ENCODE measurements at regions not wholly inside any gene's neighbourhood (a gene's known extent, or its start where the extent isn't known, plus 50 kb on each side); places are given as distances from the start of the nearest gene placed in this dataset.

- Histone ChIP-seq H3K4me3 (no peak overlapping the region), H3K4me1 (replicated peaks) (peaks cover 13% of the 10 kb centered on the region)
- DNase-seq (ENCODE audit: low read depth in 1 of 2, low spot score in 2 of 2), result no peak
Observed at GRCh38 chr7:106792233-106792926, 72.7 kb upstream of the PIK3CG start.

GRCh38 chr7:106793015-106793975 is 71.8 kb upstream of the PIK3CG start:
- H3K4me1 ChIP-seq (replicated peaks), result peaks cover 13% of the 10 kb centered on the region
- H3K27me3 ChIP-seq (replicated peaks), result no peaks in the 10 kb centered on the region
- peaks cover 3% of the 10 kb centered on the region; the same call in 1 of the 2 replicates for H3K9me3 ChIP-seq (replicated peaks)
- DNase-seq (ENCODE audit: low read depth in 1 of 2, low spot score in 2 of 2), result no peak
- H3K36me3 ChIP-seq, result peaks cover 37% of the 10 kb centered on the region
- no peak overlapping the region for H3K27ac ChIP-seq
- H3K4me3 ChIP-seq, result no peak overlapping the region

More at GRCh38 chr7:106792233-106792926, 72.7 kb upstream of the PIK3CG start:
- H3K27me3 ChIP-seq (replicated peaks), result no peaks in the 10 kb centered on the region
- peaks cover 37% of the 10 kb centered on the region for H3K36me3 ChIP-seq
- H3K27ac ChIP-seq, result no peak overlapping the region
- peaks cover 3% of the 10 kb centered on the region; the same call in 1 of the 2 replicates for H3K9me3 ChIP-seq (replicated peaks)

GRCh38 chr7:106794276-106795083 is 70.6 kb upstream of the PIK3CG start:
- Histone ChIP-seq H3K4me3 (no peak overlapping the region), H3K9me3 (replicated peaks) (peaks cover 2% of the 10 kb centered on the region; the same call in 1 of the 2 replicates), H3K27me3 (replicated peaks) (no peaks in the 10 kb centered on the region), H3K27ac (no peak overlapping the region), H3K36me3 (peaks cover 32% of the 10 kb centered on the region), H3K4me1 (replicated peaks) (peaks cover 13% of the 10 kb centered on the region)
- no peak for DNase-seq (ENCODE audit: low read depth in 1 of 2, low spot score in 2 of 2)

DNA sequence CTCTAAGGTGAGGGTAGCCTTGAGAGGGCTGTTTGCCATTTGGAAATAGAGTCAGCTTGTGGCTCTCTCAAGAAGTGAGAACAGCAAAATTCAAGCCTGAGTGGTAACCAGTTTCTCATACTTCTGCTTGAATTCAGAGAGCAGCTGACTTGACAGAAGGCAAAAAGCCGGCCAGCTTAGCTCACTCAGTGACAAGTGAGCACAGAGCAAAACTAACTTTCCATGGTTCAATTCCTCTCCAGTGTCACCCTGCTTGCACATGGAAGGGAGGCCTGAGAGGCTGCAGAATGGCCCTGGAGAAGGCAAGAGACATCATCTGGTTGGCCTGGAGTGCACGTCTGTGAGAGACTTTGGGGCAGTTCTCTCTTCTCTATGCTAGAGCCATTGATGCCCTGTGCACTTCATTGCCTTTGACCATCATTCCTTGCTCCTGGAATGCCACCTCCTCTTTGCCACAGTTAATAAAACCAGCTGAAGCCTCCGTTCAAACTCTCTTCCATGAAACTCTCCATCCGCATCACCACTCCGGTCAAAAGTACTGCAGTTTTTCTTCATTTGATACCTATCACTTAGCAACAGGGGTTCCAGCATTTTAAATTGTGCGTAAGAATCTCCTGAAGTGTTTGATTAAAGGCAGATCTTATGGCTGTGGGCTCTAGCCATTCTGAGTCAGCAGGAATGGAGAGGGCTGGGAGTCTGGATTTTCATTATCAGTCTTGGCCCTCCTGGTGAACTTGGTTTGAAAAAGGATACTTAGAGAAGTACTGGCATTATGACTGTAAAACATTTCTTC is 69.8 kb upstream of the PIK3CG start:
- H3K27me3 ChIP-seq (replicated peaks), result no peaks in the 10 kb centered on the region
- no peak overlapping the region for H3K4me3 ChIP-seq
- H3K27ac ChIP-seq, result no peak overlapping the region
- H3K4me1 ChIP-seq (replicated peaks), result peaks cover 13% of the 10 kb centered on the region
- H3K9me3 ChIP-seq (replicated peaks), result no peaks in the 10 kb centered on the region
- DNase-seq (ENCODE audit: low read depth in 1 of 2, low spot score in 2 of 2), result no peak
- peaks cover 27% of the 10 kb centered on the region for H3K36me3 ChIP-seq

DNA sequence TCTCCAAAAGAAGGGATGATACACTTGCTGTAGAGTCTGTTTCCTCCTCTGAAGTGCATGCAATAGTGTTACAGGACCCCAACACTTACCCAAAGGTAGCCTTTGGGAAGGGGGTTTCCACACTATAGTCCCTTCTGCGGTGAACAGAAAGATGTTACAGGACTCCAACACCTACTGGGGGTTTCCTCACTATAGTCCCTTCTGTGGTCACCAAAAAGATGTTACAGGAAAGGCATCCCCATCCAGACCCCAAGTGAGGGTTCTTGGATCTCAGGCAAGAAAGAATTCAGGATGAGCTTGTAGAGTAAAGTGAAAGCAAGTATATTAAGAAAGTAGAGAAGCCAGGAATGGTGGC is 69.2 kb upstream of the PIK3CG start:
- Histone ChIP-seq H3K27ac (peak overlapping the region; percentile 47), H3K4me3 (no peak overlapping the region), H3K9me3 (replicated peaks) (no peaks in the 10 kb centered on the region), H3K4me1 (replicated peaks) (peaks cover 13% of the 10 kb centered on the region), H3K36me3 (peaks cover 22% of the 10 kb centered on the region), H3K27me3 (replicated peaks) (no peaks in the 10 kb centered on the region)
- no peak for DNase-seq (ENCODE audit: low read depth in 1 of 2, low spot score in 2 of 2)

- H3K27ac ChIP-seq, result no peak overlapping the region
- H3K27me3 ChIP-seq (replicated peaks), result no peaks in the 10 kb centered on the region
- no peaks in the 10 kb centered on the region for H3K9me3 ChIP-seq (replicated peaks)
- H3K36me3 ChIP-seq, result peaks cover 11% of the 10 kb centered on the region
- H3K4me1 ChIP-seq (replicated peaks), result peaks cover 13% of the 10 kb centered on the region
- DNase-seq (ENCODE audit: low read depth in 1 of 2, low spot score in 2 of 2), result no peak
- no peak overlapping the region for H3K4me3 ChIP-seq
Observed at GRCh38 chr7:106797937-106798336, 67.1 kb upstream of the PIK3CG start.

- no peaks in the 10 kb centered on the region for H3K36me3 ChIP-seq
- no peaks in the 10 kb centered on the region for H3K27me3 ChIP-seq (replicated peaks)
- H3K4me1 ChIP-seq (replicated peaks), result no peaks in the 10 kb centered on the region
- no peak for DNase-seq (ENCODE audit: low read depth in 1 of 2, low spot score in 2 of 2)
- H3K27ac ChIP-seq, result no peak overlapping the region
- H3K4me3 ChIP-seq, result no peak overlapping the region
- H3K9me3 ChIP-seq (replicated peaks), result no peaks in the 10 kb centered on the region
Observed at GRCh38 chr7:106802589-106802988, 62.5 kb upstream of the PIK3CG start.

GRCh38 chr7:106806556-106806955 is 58.5 kb upstream of the PIK3CG start:
- no peak for DNase-seq (ENCODE audit: low read depth in 1 of 2, low spot score in 2 of 2)
- Histone ChIP-seq H3K36me3 (no peaks in the 10 kb centered on the region), H3K27ac (no peak overlapping the region)

DNA sequence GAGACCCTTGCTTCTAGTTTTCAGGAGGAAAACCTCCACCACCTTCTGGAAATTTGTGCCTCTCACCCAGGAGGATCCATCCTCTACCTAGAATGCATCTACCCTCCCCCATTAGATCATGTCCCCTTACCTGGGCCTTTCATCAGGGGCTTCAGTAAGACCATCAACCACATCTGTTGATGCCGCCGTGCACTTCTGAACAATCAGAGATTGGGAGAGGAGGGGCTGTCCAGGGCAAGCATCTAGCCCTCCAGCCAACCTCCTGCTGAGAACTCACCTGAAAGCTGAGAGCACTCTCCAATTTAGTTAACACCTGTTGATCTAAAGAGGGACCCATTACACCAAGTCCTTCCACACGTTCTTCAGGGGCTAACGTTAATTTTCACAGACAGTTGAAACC is 57.6 kb upstream of the PIK3CG start:
- H3K27ac ChIP-seq, result no peak overlapping the region
- H3K4me1 ChIP-seq (replicated peaks), result no peaks in the 10 kb centered on the region
- H3K9me3 ChIP-seq (replicated peaks), result no peaks in the 10 kb centered on the region
- no peaks in the 10 kb centered on the region for H3K36me3 ChIP-seq
- H3K27me3 ChIP-seq (replicated peaks), result no peaks in the 10 kb centered on the region
- no peak overlapping the region for H3K4me3 ChIP-seq
- no peak for DNase-seq (ENCODE audit: low read depth in 1 of 2, low spot score in 2 of 2)

More at GRCh38 chr7:106806556-106806955, 58.5 kb upstream of the PIK3CG start:
- Histone ChIP-seq H3K27me3 (replicated peaks) (no peaks in the 10 kb centered on the region), H3K9me3 (replicated peaks) (no peaks in the 10 kb centered on the region), H3K4me1 (replicated peaks) (no peaks in the 10 kb centered on the region), H3K4me3 (no peak overlapping the region)

GRCh38 chr7:106808967-106809635 is 56.0 kb upstream of the PIK3CG start:
- Histone ChIP-seq H3K9me3 (replicated peaks) (no peaks in the 10 kb centered on the region), H3K27ac (no peak overlapping the region), H3K4me3 (no peak overlapping the region), H3K27me3 (replicated peaks) (no peaks in the 10 kb centered on the region), H3K36me3 (no peaks in the 10 kb centered on the region), H3K4me1 (replicated peaks) (peaks cover 7% of the 10 kb centered on the region)
- no peak for DNase-seq (ENCODE audit: low read depth in 1 of 2, low spot score in 2 of 2)

DNA sequence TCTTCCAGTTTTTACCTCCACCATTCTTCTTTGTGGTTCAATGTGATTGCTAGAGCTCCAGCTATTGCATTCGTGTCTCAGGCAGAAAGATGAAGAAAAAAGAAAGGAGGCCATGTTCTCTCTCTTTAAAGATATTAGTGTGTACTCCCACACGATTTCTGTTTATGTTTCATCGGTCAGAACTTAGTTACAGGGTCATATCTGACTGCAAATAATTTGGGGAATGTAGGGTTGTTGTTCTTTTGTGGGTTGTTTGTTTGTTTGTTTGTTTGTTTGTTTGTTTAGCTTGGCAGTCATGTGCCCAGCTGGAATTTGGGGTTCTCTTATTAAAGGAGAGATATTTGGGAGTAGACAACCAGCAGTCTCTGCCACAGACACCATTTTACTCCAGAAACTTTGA is 53.6 kb upstream of the PIK3CG start:
- H3K36me3 ChIP-seq, result no peaks in the 10 kb centered on the region
- H3K9me3 ChIP-seq (replicated peaks), result no peaks in the 10 kb centered on the region
- H3K4me3 ChIP-seq, result no peak overlapping the region
- H3K4me1 ChIP-seq (replicated peaks), result peaks cover 9% of the 10 kb centered on the region
- no peak overlapping the region for H3K27ac ChIP-seq
- no peak for DNase-seq (ENCODE audit: low read depth in 1 of 2, low spot score in 2 of 2)
- H3K27me3 ChIP-seq (replicated peaks), result no peaks in the 10 kb centered on the region

DNA sequence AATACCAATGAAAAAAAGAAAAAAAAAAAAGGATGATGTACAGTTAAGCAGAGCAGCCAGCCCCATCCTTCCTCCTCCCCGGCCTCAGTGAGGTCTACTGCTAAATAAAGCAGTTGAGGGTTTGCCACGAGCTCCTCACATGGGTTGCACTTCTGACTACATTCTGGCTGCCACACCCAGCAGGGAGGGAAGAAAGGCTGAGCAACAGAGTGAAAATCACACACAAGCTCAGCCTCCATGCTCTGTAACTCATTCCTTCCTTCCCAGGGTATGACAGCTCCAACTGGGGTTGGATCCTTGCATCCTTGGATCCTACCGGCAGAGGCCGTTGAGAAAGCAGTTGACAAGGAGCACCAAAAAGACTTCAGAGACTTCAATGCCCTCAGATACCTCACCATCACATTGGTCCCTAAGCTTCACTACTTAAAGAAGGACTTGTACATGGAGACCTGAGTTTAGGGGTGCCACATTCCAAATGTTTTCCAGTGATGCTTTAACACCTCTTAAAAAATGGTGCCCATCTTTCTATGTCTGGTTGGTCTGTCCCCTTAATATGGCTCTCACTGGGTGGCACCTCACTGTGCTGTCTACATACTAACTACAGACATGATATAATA is 52.9 kb upstream of the PIK3CG start:
- no peaks in the 10 kb centered on the region for H3K36me3 ChIP-seq
- H3K27me3 ChIP-seq (replicated peaks), result no peaks in the 10 kb centered on the region
- H3K4me1 ChIP-seq (replicated peaks), result peaks cover 9% of the 10 kb centered on the region
- no peak for DNase-seq (ENCODE audit: low read depth in 1 of 2, low spot score in 2 of 2)
- no peak overlapping the region for H3K27ac ChIP-seq
- H3K9me3 ChIP-seq (replicated peaks), result no peaks in the 10 kb centered on the region
- no peak overlapping the region for H3K4me3 ChIP-seq
